SHP77 (cell line): ENCODE measurements at regions not wholly inside any gene's neighbourhood (a gene's known extent, or its start where the extent isn't known, plus 50 kb on each side); places are given as distances from the start of the nearest gene placed in this dataset.

Source experiments
- DNase-seq, 2 experiments: peaks; one replicate each; lab custom pipeline; 2025; lab: John Stamatoyannopoulos, UW

DNA sequence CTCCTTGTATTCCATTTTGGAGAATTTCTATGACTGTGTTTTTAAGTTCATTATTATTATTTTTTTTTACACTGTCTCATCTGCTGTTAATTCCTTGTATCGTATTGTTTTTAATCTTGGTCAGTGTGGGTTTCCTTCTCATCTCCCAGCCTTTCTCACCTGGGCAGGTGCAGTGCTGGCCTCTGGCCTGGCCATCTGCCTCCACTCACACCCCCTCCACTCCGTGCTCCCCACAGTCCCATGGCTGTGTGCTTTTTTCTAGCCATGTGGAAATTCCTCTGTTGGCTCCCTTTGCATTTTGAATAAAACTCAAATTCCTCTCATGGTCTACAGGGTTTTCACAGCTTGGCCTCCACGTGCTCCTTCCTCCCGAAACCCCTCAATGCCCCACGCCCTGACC, 50.3 kb upstream of the LINC01488 start:
- no peak for DNase-seq
